BLaER1 (cell line): ENCODE measurements at regions not wholly inside any gene's neighbourhood (a gene's known extent, or its start where the extent isn't known, plus 50 kb on each side); places are given as distances from the start of the nearest gene placed in this dataset.

ENCODE experiments used
- H3K27ac ChIP-seq: shearing (Covaris generic); formaldehyde crosslinking; 2 replicates; pipeline ENCODE4 v1.8.1; 2022
- H3K27me3 ChIP-seq: shearing (Covaris generic); formaldehyde crosslinking; 2 replicates; pipeline ENCODE4 v1.8.1; 2022
- H3K36me3 ChIP-seq: shearing (Covaris generic); formaldehyde crosslinking; 2 replicates; pipeline ENCODE4 v1.8.1; 2022
- H3K4me1 ChIP-seq: shearing (Covaris generic); formaldehyde crosslinking; 2 replicates; pipeline ENCODE4 v1.8.1; 2022
- H3K4me2 ChIP-seq: shearing (Covaris generic); formaldehyde crosslinking; 2 replicates; pipeline ENCODE4 v1.8.1; 2022
- H3K4me3 ChIP-seq: shearing (Covaris generic); formaldehyde crosslinking; 2 replicates; pipeline ENCODE4 v1.8.1; 2022
- H3K9ac ChIP-seq: shearing (Covaris generic); formaldehyde crosslinking; 2 replicates; pipeline ENCODE4 v1.8.1; 2022
- H3K9me3 ChIP-seq: shearing (Covaris generic); formaldehyde crosslinking; 2 replicates; pipeline ENCODE4 v1.8.1; 2022
- H4K20me1 ChIP-seq: shearing (Covaris generic); formaldehyde crosslinking; 2 replicates; pipeline ENCODE4 v1.8.1; 2022
- Cebpa-rat ChIP-seq: shearing (Covaris generic); IDR thresholded peaks from 2 replicates; pipeline ENCODE4 v1.8.1; 2022

DNA sequence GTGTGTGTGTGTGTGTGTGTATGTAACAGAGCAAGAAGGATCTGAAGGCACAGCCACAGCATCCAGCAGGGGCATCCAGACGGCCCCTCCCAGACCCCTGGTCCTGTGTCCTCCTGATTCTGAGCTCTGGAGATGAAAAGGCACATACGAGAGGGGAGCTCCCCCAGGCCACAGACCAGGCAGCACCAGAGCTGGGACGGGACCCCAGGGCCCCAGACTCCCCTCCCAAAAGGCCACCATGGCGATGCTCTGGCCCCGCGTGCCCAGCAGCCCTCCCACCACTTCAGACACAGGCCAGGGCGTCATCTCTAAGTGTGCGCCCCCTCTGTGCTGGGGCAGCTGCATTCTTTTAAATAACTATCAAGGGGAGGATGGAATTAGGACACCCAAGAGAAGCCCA, 245.8 kb downstream of the MATN1 start:
- H3K9ac ChIP-seq = no peak overlapping the region
- H3K27ac ChIP-seq = no peak overlapping the region
- H3K36me3 ChIP-seq = no peaks in the 10 kb centered on the region
- H3K9me3 ChIP-seq = peaks cover 29% of the 10 kb centered on the region
- H3K27me3 ChIP-seq = no peaks in the 10 kb centered on the region
- H3K4me1 ChIP-seq = no peaks in the 10 kb centered on the region
- H3K4me3 ChIP-seq = no peak overlapping the region
- H3K4me2 ChIP-seq = no peak overlapping the region
- TF ChIP-seq Cebpa-rat = no peak
- no peaks in the 10 kb centered on the region for H4K20me1 ChIP-seq

GRCh38 chr1:30476911-30477459, 246.4 kb downstream of the MATN1 start:
- no peaks in the 10 kb centered on the region for H3K4me1 ChIP-seq
- no peaks in the 10 kb centered on the region for H3K27me3 ChIP-seq
- no peak overlapping the region for H3K9ac ChIP-seq
- H3K4me3 ChIP-seq = no peak overlapping the region
- no peaks in the 10 kb centered on the region for H4K20me1 ChIP-seq
- no peak overlapping the region for H3K27ac ChIP-seq
- no peaks in the 10 kb centered on the region for H3K36me3 ChIP-seq
- peaks cover 23% of the 10 kb centered on the region for H3K9me3 ChIP-seq
- no peak for TF ChIP-seq Cebpa-rat
- H3K4me2 ChIP-seq = no peak overlapping the region

DNA sequence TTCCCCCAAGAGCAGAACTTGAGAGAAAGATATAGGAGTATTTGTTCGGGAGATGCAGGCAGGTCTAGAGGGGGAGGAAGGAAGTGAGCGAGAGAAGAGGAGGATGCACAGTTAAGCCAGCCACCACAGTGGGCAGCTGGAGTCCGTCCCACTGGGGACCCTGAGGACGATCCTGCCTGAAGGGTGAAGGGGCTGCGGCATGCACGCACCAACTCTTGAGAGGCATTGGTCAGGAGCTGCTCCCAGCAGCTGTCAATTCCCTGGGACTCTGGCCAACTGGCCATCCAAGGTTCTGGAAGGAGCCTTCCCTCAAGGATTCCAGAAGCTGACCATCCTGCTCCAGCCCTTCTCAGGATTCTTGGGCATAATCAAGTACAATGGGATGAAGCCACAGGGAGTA, 246.9 kb downstream of the MATN1 start:
- H3K27ac ChIP-seq = no peak overlapping the region
- H3K4me2 ChIP-seq = no peak overlapping the region
- peaks cover 18% of the 10 kb centered on the region for H3K9me3 ChIP-seq
- H3K36me3 ChIP-seq = no peaks in the 10 kb centered on the region
- no peak overlapping the region for H3K4me3 ChIP-seq
- H4K20me1 ChIP-seq = no peaks in the 10 kb centered on the region
- TF ChIP-seq Cebpa-rat = no peak
- no peaks in the 10 kb centered on the region for H3K27me3 ChIP-seq
- H3K4me1 ChIP-seq = no peaks in the 10 kb centered on the region
- no peak overlapping the region for H3K9ac ChIP-seq

DNA sequence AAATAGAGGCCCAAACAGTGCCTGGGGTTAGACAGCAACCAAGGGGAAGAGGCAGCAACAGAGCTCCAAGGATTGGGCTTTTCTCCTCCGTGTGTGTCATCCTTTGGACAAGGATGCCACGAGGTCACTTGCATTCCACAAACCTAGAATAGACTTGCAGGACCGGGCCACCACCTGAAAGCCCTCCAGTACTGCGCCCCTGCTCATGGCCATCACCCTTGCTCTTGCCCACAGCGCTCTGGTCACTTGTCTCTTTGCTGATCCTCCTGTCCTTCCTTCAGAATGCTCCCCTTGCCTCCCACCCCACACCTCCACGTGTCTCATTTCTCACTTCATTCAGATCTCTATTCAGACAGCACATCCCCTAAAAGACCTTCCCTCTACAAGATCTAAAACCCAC, 247.4 kb downstream of the MATN1 start:
- H3K27me3 ChIP-seq = no peaks in the 10 kb centered on the region
- no peaks in the 10 kb centered on the region for H3K36me3 ChIP-seq
- peaks cover 13% of the 10 kb centered on the region for H3K9me3 ChIP-seq
- H3K4me3 ChIP-seq = no peak overlapping the region
- H3K9ac ChIP-seq = no peak overlapping the region
- no peak overlapping the region for H3K27ac ChIP-seq
- TF ChIP-seq Cebpa-rat = no peak
- no peaks in the 10 kb centered on the region for H3K4me1 ChIP-seq
- no peak overlapping the region for H3K4me2 ChIP-seq
- H4K20me1 ChIP-seq = no peaks in the 10 kb centered on the region

DNA sequence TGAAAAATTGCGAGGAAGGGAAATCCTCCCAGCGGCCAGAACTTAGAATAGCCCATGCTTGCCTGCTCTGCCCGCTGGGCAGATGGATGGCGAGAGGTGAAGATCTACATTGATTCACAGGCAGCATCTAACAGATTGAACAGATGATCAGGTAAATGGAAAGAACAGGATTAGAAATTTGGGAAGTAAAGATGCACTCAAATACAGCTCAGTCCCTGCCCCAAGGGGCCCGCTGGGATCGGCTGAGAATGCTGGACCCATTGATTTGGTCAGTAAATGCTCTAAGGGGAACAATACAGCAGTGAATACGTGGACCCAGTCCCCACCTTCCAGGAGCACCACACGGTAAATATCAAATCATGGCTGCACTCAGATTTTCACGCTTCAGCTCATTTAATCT, 248.2 kb downstream of the MATN1 start:
- Histone ChIP-seq H3K4me1 (no peaks in the 10 kb centered on the region), H3K36me3 (no peaks in the 10 kb centered on the region), H4K20me1 (no peaks in the 10 kb centered on the region), H3K9me3 (peaks cover 5% of the 10 kb centered on the region), H3K27ac (no peak overlapping the region), H3K27me3 (no peaks in the 10 kb centered on the region), H3K9ac (no peak overlapping the region), H3K4me2 (no peak overlapping the region), H3K4me3 (no peak overlapping the region)
- no peak for TF ChIP-seq Cebpa-rat

DNA sequence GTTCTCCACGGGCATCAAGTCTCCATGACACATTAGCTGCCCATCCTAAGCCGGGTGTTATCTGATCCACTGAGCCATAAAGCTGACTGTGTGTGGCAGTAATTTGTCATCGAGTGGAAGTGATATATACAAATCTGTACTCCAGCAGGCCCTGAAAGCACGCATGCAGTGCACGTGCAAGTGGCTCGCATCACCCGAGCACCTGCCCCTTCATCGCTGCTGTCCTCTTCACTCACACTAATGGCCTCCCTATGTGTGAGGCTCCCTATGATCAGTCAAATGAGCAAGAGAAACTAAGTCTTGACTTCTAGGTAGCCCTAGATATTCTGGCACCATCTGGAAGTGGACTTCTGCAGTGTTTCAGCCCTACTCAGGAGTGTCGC, 248.6 kb downstream of the MATN1 start:
- H3K36me3 ChIP-seq = no peaks in the 10 kb centered on the region
- TF ChIP-seq Cebpa-rat = no peak

GRCh38 chr1:30473922-30474817, 249.2 kb downstream of the MATN1 start:
- no peak overlapping the region for H3K4me3 ChIP-seq
- H3K4me2 ChIP-seq = no peak overlapping the region
- H3K36me3 ChIP-seq = no peaks in the 10 kb centered on the region
- H3K27ac ChIP-seq = no peak overlapping the region
- H3K9me3 ChIP-seq = no peaks in the 10 kb centered on the region
- no peaks in the 10 kb centered on the region for H4K20me1 ChIP-seq
- no peaks in the 10 kb centered on the region for H3K4me1 ChIP-seq
- no peak for TF ChIP-seq Cebpa-rat
- H3K27me3 ChIP-seq = no peaks in the 10 kb centered on the region
- no peak overlapping the region for H3K9ac ChIP-seq

More for the DNA sequence above, 248.6 kb downstream of the MATN1 start:
- no peak overlapping the region for H3K27ac ChIP-seq
- H3K4me1 ChIP-seq = no peaks in the 10 kb centered on the region
- no peak overlapping the region for H3K4me3 ChIP-seq
- H3K27me3 ChIP-seq = no peaks in the 10 kb centered on the region
- peaks cover 1% of the 10 kb centered on the region for H3K9me3 ChIP-seq
- H4K20me1 ChIP-seq = no peaks in the 10 kb centered on the region
- H3K4me2 ChIP-seq = no peak overlapping the region
- H3K9ac ChIP-seq = no peak overlapping the region

- Histone ChIP-seq H3K4me3 (no peak overlapping the region), H3K27me3 (no peaks in the 10 kb centered on the region), H3K36me3 (no peaks in the 10 kb centered on the region), H4K20me1 (no peaks in the 10 kb centered on the region), H3K4me2 (no peak overlapping the region), H3K9ac (no peak overlapping the region), H3K27ac (no peak overlapping the region), H3K9me3 (no peaks in the 10 kb centered on the region), H3K4me1 (no peaks in the 10 kb centered on the region)
- TF ChIP-seq Cebpa-rat = no peak
These were observed 250.9 kb downstream of the MATN1 start for GRCh38 chr1:30472526-30472925.

- Histone ChIP-seq H3K36me3 (no peaks in the 10 kb centered on the region), H3K9ac (no peak overlapping the region), H4K20me1 (no peaks in the 10 kb centered on the region), H3K27me3 (no peaks in the 10 kb centered on the region), H3K9me3 (no peaks in the 10 kb centered on the region), H3K4me3 (no peak overlapping the region), H3K4me1 (no peaks in the 10 kb centered on the region), H3K27ac (no peak overlapping the region), H3K4me2 (no peak overlapping the region)
- no peak for TF ChIP-seq Cebpa-rat
These were observed 251.4 kb downstream of the MATN1 start for GRCh38 chr1:30472009-30472408.

- no peak for TF ChIP-seq Cebpa-rat
- Histone ChIP-seq H3K4me3 (no peak overlapping the region), H3K27me3 (no peaks in the 10 kb centered on the region), H3K36me3 (no peaks in the 10 kb centered on the region), H3K9ac (no peak overlapping the region), H3K9me3 (no peaks in the 10 kb centered on the region), H3K4me2 (no peak overlapping the region), H3K27ac (no peak overlapping the region), H3K4me1 (no peaks in the 10 kb centered on the region), H4K20me1 (no peaks in the 10 kb centered on the region)
These were observed 252.1 kb downstream of the MATN1 start for GRCh38 chr1:30471307-30471706.
